ENCODE measurements at regions not wholly inside any gene's neighbourhood (a gene's known extent, or its start where the extent isn't known, plus 50 kb on each side); places are given as distances from the start of the nearest gene placed in this dataset.

DNA sequence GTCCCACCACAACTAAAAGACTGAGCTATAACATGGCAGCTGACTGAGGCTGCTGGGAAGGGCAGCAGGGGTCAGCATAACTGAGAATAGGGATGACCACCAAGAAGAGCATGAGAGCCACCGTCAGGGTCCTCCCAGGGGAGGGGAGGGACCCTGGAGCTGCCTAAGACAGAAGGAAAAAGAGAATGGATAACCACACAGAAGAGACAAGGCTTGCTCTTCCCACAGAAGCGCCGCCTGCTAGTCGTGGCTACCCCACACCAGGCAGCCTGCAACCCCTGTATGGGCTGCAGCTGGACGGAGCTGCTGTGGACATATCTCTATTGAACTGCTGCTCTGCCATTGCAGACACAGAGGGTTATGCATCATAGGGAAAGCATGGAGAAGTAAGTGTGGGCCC lies 132.0 kb upstream of the CHD6 start:
- no peak for DNase-seq (ENCODE audit: low spot score)
- CTCF ChIA-PET: no interaction called here
- BruUV-seq (replicated peaks): no TSS peak

DNA sequence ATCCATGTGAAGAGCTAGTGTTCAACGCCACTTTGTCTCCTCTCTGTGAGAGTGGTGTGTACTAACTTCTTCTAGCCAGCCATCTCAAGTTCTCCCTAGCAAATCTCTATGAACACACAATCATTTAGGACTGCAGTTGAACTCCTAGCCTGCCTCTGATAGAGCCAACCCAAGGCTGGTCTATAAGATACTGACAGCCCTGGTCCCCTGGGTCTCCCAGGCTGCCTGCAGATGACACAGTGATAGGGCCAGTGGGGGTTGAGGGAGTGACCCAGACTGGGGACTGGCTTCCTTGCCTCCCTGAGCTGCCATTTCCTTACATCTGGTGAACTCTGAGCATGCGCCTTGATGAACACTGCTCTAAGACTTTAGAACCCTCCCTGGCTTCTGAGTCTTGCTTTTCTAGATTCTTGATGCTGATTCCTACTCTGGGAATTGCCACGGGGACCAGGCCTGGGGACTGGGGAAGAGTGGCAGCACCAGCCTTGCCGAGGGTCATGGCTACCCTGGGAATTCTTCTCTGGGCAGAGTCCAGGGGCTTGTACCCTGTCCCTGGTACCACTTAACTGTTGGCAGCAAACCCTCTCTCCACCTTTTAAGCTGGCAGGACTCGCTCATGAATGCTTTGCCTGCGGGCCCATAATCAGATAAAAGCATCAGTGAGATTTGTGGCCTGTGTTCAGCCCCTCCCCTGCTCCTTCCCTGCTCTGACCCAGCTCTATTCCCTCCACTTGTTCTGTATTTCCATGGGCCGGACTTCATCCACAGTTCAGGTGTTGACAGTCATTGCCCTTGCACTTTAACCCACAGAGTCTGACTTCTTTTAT lies 130.8 kb upstream of the CHD6 start:
- Histone ChIP-seq H3K27me3 (replicated peaks; ENCODE audit: insufficient read depth, low read depth, low read length, poor library complexity) (peaks cover 42% of the 10 kb centered on the region), H3K9me3 (ENCODE audit: low read depth, low read length, poor library complexity, severe bottlenecking) (no peaks in the 10 kb centered on the region), H3K4me1 (ENCODE audit: insufficient read depth, low read length, poor library complexity, severe bottlenecking) (no peaks in the 10 kb centered on the region), H3K4me3 (ENCODE audit: low read depth, low read length, poor library complexity, severe bottlenecking) (no peak overlapping the region), H3K36me3 (ENCODE audit: insufficient read depth, low read length, poor library complexity, severe bottlenecking) (no peaks in the 10 kb centered on the region), H3K27ac (ENCODE audit: low read depth, low read length, poor library complexity, severe bottlenecking) (no peak overlapping the region)
- TF ChIP-seq, protein P1, sequence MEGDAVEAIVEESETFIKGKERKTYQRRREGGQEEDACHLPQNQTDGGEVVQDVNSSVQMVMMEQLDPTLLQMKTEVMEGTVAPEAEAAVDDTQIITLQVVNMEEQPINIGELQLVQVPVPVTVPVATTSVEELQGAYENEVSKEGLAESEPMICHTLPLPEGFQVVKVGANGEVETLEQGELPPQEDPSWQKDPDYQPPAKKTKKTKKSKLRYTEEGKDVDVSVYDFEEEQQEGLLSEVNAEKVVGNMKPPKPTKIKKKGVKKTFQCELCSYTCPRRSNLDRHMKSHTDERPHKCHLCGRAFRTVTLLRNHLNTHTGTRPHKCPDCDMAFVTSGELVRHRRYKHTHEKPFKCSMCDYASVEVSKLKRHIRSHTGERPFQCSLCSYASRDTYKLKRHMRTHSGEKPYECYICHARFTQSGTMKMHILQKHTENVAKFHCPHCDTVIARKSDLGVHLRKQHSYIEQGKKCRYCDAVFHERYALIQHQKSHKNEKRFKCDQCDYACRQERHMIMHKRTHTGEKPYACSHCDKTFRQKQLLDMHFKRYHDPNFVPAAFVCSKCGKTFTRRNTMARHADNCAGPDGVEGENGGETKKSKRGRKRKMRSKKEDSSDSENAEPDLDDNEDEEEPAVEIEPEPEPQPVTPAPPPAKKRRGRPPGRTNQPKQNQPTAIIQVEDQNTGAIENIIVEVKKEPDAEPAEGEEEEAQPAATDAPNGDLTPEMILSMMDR (conservative IDR thresholded peaks at IDR 0.05; ENCODE audit: low read depth, low read length): no peak
- no peak for TF ChIP-seq EZH2 (IDR thresholded peaks at IDR 0.05; ENCODE audit: borderline replicate concordance, low read depth, low read length, poor library complexity, severe bottlenecking)
- DNase-seq (ENCODE audit: low spot score): no peak
- intact Hi-C loops (cut with micrococcal nuclease; ENCODE audit: unreplicated experiment): no loop called here
- ChIA-PET POLR2A (ENCODE audit: low non-redundant PET) (no interaction called here), CTCF (no interaction called here)
- BruUV-seq (replicated peaks): no TSS peak

More for the DNA sequence above, 132.0 kb upstream of the CHD6 start:
- Histone ChIP-seq H3K36me3 (ENCODE audit: insufficient read depth, low read length, poor library complexity, severe bottlenecking) (no peaks in the 10 kb centered on the region), H3K9me3 (ENCODE audit: low read depth, low read length, poor library complexity, severe bottlenecking) (no peaks in the 10 kb centered on the region), H3K4me3 (ENCODE audit: low read depth, low read length, poor library complexity, severe bottlenecking) (no peak overlapping the region), H3K27me3 (replicated peaks; ENCODE audit: insufficient read depth, low read depth, low read length, poor library complexity) (peaks cover 39% of the 10 kb centered on the region), H3K4me1 (ENCODE audit: insufficient read depth, low read length, poor library complexity, severe bottlenecking) (no peaks in the 10 kb centered on the region), H3K27ac (ENCODE audit: low read depth, low read length, poor library complexity, severe bottlenecking) (no peak overlapping the region)
- TF ChIP-seq, protein P1 (conservative IDR thresholded peaks at IDR 0.05; ENCODE audit: low read depth, low read length): no peak
- no peak for TF ChIP-seq EZH2 (IDR thresholded peaks at IDR 0.05; ENCODE audit: borderline replicate concordance, low read depth, low read length, poor library complexity, severe bottlenecking)
- POLR2A ChIA-PET (ENCODE audit: low non-redundant PET): no interaction called here
- intact Hi-C loops (cut with micrococcal nuclease; ENCODE audit: unreplicated experiment): no loop called here

DNA sequence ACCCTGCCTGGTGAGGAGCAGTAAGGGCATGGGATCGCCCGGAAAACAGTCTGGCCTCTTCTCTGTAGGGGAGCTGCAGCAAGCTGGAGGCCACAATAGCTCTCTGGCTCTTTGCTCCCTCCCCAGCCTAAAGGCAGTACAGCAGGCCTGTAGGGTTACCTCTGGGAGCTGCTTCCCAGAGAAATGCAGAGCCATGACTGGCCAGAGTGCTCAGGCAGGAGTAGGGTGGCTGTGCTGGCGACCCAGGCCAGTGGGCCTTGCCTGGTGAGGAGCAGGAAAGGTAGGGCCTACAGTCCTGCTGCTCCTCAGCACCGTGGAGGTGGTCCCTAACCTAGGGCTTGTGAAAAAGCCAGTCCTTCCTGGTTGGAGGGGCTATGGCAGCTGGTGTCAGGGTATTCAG lies 129.9 kb upstream of the CHD6 start:
- ChIA-PET POLR2A (ENCODE audit: low non-redundant PET) (no interaction called here), CTCF (no interaction called here)
- Histone ChIP-seq H3K27ac (ENCODE audit: low read depth, low read length, poor library complexity, severe bottlenecking) (no peak overlapping the region), H3K27me3 (replicated peaks; ENCODE audit: insufficient read depth, low read depth, low read length, poor library complexity) (peaks cover 35% of the 10 kb centered on the region), H3K36me3 (ENCODE audit: insufficient read depth, low read length, poor library complexity, severe bottlenecking) (no peaks in the 10 kb centered on the region), H3K4me1 (ENCODE audit: insufficient read depth, low read length, poor library complexity, severe bottlenecking) (no peaks in the 10 kb centered on the region), H3K4me3 (ENCODE audit: low read depth, low read length, poor library complexity, severe bottlenecking) (no peak overlapping the region), H3K9me3 (ENCODE audit: low read depth, low read length, poor library complexity, severe bottlenecking) (no peaks in the 10 kb centered on the region)
- intact Hi-C loops (cut with micrococcal nuclease; ENCODE audit: unreplicated experiment): no loop called here
- DNase-seq (ENCODE audit: low spot score): no peak
- no TSS peak for BruUV-seq (replicated peaks)
- TF ChIP-seq, protein P1 (conservative IDR thresholded peaks at IDR 0.05; ENCODE audit: low read depth, low read length): no peak
- no peak for TF ChIP-seq EZH2 (IDR thresholded peaks at IDR 0.05; ENCODE audit: borderline replicate concordance, low read depth, low read length, poor library complexity, severe bottlenecking)
